ENCODE measurements at regions not wholly inside any gene's neighbourhood (a gene's known extent, or its start where the extent isn't known, plus 50 kb on each side); places are given as distances from the start of the nearest gene placed in this dataset.
A peak's percentile ranks its signal among the peaks of the same experiment; 100 is the strongest.

DNA sequence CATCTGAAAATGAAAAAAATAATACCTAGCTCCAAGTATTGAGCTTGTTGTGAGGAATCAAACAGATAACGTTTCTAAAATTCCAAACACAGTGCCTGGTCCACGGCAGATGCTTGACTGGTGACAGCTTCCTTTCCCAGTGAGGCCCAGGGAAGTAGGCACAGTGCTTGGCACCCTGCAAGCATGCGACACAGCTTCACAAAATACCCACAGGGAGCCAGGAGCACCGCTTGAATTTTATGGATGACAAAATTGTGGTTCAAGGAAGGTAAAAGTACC is 205.1 kb upstream of the TNP1 start:
- H3K4me3 Mint-ChIP-seq, result no peak overlapping the region
- TF ChIP-seq, protein P1, sequence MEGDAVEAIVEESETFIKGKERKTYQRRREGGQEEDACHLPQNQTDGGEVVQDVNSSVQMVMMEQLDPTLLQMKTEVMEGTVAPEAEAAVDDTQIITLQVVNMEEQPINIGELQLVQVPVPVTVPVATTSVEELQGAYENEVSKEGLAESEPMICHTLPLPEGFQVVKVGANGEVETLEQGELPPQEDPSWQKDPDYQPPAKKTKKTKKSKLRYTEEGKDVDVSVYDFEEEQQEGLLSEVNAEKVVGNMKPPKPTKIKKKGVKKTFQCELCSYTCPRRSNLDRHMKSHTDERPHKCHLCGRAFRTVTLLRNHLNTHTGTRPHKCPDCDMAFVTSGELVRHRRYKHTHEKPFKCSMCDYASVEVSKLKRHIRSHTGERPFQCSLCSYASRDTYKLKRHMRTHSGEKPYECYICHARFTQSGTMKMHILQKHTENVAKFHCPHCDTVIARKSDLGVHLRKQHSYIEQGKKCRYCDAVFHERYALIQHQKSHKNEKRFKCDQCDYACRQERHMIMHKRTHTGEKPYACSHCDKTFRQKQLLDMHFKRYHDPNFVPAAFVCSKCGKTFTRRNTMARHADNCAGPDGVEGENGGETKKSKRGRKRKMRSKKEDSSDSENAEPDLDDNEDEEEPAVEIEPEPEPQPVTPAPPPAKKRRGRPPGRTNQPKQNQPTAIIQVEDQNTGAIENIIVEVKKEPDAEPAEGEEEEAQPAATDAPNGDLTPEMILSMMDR (IDR thresholded peaks at IDR 0.05), result no peak
- no peak overlapping the region for H3K27ac Mint-ChIP-seq
- no peak for DNase-seq
- peaks cover 45% of the 10 kb centered on the region for H3K4me1 Mint-ChIP-seq
- peaks cover 9% of the 10 kb centered on the region for H3K36me3 Mint-ChIP-seq (ENCODE audit: low read depth)
- H3K9me3 Mint-ChIP-seq, result peaks cover 19% of the 10 kb centered on the region
- no peaks in the 10 kb centered on the region for H3K27me3 Mint-ChIP-seq (ENCODE audit: low read depth, poor library complexity)

DNA sequence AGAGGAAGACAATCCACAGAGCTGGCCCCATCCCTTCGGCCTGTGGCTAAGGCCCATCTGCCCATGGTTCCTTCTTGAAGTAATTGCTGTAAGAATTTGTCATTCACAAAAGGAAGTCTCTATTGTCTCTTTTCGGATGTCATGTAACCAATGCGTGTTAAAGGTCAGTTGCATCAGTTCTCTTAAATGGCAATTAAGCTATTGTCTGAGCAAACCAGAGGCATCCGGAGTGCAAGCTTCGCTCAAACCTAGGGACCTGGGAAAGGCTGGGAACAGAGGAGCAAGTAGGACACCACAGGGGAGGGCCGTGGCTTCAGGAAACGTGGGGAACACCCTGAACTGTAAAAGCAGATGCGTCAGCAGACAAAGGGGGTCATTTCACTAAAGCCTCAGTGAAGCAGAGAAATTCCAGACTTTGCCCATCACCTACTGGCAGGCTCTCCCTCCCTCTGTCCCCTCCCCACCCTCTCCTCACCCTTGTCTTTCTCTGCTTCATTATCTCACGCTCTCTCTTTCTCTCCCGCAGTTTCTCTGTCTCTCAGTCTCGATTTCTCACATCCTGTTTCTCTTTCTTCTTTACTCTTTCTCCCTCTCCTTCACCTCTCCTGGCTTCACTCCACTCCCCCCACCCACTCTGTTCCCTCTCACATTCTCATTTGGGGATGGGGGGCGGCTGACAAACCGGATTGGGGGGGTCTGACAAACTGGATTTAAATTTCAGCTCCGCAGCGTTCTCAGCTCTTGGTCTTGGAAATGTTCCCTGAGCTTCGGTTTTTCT is 204.6 kb upstream of the TNP1 start:
- TF ChIP-seq, protein P1 (IDR thresholded peaks at IDR 0.05), result no peak
- H3K27ac Mint-ChIP-seq, result peak overlapping the region; percentile 27
- no peaks in the 10 kb centered on the region for H3K27me3 Mint-ChIP-seq (ENCODE audit: low read depth, poor library complexity)
- DNase-seq, result no peak
- H3K9me3 Mint-ChIP-seq, result peaks cover 19% of the 10 kb centered on the region
- H3K36me3 Mint-ChIP-seq (ENCODE audit: low read depth), result peaks cover 9% of the 10 kb centered on the region
- H3K4me1 Mint-ChIP-seq, result peaks cover 45% of the 10 kb centered on the region
- no peak overlapping the region for H3K4me3 Mint-ChIP-seq

DNA sequence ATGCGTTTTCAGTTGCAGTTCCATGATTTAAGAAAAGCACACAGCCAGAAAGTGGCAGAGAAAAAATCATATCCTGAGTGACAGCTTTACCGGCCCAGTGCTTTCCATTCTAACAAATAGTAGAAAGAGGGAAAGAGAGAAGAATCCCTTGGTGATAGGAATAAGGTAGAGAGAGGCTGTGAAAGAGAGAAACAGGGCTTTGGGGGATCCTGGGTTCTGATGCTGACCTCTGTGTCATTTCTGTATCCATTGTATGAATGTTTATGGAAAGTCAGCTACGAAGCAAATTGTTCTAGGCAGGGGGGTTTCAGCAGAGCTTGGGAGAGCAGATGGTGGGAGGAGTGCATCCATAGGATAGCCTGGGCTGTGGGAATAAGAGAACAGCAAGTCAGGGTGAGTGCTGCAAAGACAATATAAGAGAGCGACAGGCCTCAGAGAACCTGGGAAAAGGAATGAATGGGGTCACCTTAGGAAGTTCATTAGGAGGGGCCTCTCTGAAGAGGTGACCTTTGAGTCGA is 203.4 kb upstream of the TNP1 start:
- H3K9me3 Mint-ChIP-seq, result peaks cover 19% of the 10 kb centered on the region
- DNase-seq, result no peak
- no peaks in the 10 kb centered on the region for H3K27me3 Mint-ChIP-seq (ENCODE audit: low read depth, poor library complexity)
- TF ChIP-seq, protein P1 (IDR thresholded peaks at IDR 0.05), result no peak
- peak overlapping the region; percentile 92 for H3K27ac Mint-ChIP-seq
- peaks cover 9% of the 10 kb centered on the region for H3K36me3 Mint-ChIP-seq (ENCODE audit: low read depth)
- H3K4me1 Mint-ChIP-seq, result peaks cover 45% of the 10 kb centered on the region
- no peak overlapping the region for H3K4me3 Mint-ChIP-seq

DNA sequence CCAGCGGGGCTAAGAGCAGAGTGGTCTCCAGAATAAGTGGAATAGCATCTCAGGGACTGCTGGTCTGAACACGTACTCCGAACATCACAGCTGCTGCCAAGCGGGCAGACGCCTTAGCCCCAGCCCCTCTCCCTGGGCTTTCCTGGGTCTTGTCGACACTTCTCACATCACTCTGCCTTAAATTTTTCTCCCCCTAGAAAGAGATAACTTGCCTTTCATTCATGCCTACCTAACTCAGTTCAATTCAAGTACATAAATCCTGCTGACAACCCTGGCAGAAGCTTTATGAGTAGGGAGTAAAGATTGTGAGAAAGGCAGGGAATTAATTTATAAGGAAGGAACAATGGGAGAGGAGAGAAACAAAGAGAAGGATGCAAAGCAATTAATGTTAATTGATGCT is 202.9 kb upstream of the TNP1 start:
- Mint-ChIP-seq H3K9me3 (peaks cover 17% of the 10 kb centered on the region), H3K27ac (peak overlapping the region; percentile 21), H3K27me3 (ENCODE audit: low read depth, poor library complexity) (no peaks in the 10 kb centered on the region), H3K4me3 (no peak overlapping the region), H3K4me1 (peaks cover 45% of the 10 kb centered on the region), H3K36me3 (ENCODE audit: low read depth) (peaks cover 9% of the 10 kb centered on the region)
- TF ChIP-seq, protein P1 (IDR thresholded peaks at IDR 0.05), result no peak
- no peak for DNase-seq

DNA sequence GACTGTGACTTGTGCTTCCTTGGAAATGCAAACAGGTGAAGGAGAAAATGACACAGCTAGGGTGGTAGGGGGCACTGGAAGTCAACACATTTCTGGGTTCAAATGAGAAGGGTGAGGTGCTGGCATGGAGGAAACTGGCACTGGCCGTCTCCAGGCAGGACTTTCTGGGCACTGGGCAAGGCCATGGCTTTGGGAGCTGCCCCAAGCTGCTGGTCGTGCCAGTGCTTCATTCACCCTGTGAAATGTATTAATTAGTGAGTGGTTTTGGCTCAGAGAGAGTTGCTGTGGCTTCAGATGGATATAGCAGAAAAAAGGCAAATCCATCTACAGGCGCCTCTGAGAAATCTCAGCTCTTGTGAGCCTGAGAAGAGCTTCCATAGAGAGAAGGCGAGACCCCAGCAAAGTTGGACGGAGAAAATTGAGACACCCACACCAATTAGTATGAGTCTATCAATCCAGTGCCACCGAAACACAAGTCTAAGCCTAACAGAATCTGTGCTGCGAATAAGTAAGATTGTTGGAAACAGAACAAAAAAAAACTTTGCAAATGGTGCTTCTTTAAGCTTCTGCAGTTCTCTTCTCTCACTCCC is 202.1 kb upstream of the TNP1 start:
- Mint-ChIP-seq H3K9me3 (peaks cover 10% of the 10 kb centered on the region), H3K4me3 (no peak overlapping the region), H3K27ac (no peak overlapping the region)

More for the DNA sequence above, 202.1 kb upstream of the TNP1 start:
- H3K27me3 Mint-ChIP-seq (ENCODE audit: low read depth, poor library complexity), result no peaks in the 10 kb centered on the region
- peaks cover 45% of the 10 kb centered on the region for H3K4me1 Mint-ChIP-seq
- TF ChIP-seq, protein P1 (IDR thresholded peaks at IDR 0.05), result no peak
- peaks cover 6% of the 10 kb centered on the region for H3K36me3 Mint-ChIP-seq (ENCODE audit: low read depth)
- no peak for DNase-seq

All from nephron progenitor cell (in vitro differentiated cells).